CD4-positive, alpha-beta T cell (primary cell): ENCODE measurements at regions not wholly inside any gene's neighbourhood (a gene's known extent, or its start where the extent isn't known, plus 50 kb on each side); places are given as distances from the start of the nearest gene placed in this dataset.

ENCODE experiments used
- ATAC-seq: fragments of 200-7000 bp; cut with Tn5 transposase; one replicate; pipeline ENCODE4 v1.10.0; 2022; ENCODE audit warnings: mild to moderate bottlenecking; ENCODE audit not compliant: poor library complexity
- CTCF ChIA-PET: fragments of 350-600 bp; sonication (Branson Sonifier 250); formaldehyde crosslinking; loops from one replicate; lab custom pipeline; 2021; ENCODE audit warnings: antibody characterized with exemption, inconsistent platforms; lab: Charles Lee
- POLR2A ChIA-PET: fragments of 350-600 bp; sonication (Branson Sonifier 250); formaldehyde crosslinking; loops from one replicate; lab custom pipeline; 2021; ENCODE audit warnings: antibody characterized with exemption, inconsistent platforms; lab: Charles Lee
- DNase-seq, 14 experiments: peaks; one replicate each; pipeline ENCODE4 v3.0.0-alpha.2; 2013 to 2020; ENCODE audit warnings: mixed read lengths in 2 of 14
- H3K27ac ChIP-seq, 2 donors: one replicate each; pipeline versions ENCODE4 v1.5.1 to v1.7.0; 2013; ENCODE audit warnings: low read length in 2 of 2, low read depth in 1 of 2, mild to moderate bottlenecking in 1 of 2
- H3K27me3 ChIP-seq, 2 experiments: 1 replicate in 1 of 2; 2 replicates in 1 of 2; pipeline versions ENCODE4 v1.6.1 to v1.7.0; 2013; ENCODE audit warnings: low read length in 2 of 2, control low read depth in 1 of 2, mild to moderate bottlenecking in 1 of 2, moderate library complexity in 1 of 2; ENCODE audit not compliant: insufficient read depth in 2 of 2, control insufficient read depth in 1 of 2
- H3K36me3 ChIP-seq: one replicate; pipeline ENCODE4 v1.6.1; 2013; ENCODE audit warnings: low read length, control low read depth; ENCODE audit not compliant: insufficient read depth
- H3K4me1 ChIP-seq: one replicate; pipeline ENCODE4 v1.6.1; 2013; ENCODE audit warnings: low read length, control low read depth; ENCODE audit not compliant: insufficient read depth
- H3K4me3 ChIP-seq: one replicate; pipeline ENCODE4 v1.5.1; 2013; ENCODE audit warnings: mild to moderate bottlenecking, low read length, moderate library complexity
- H3K9me3 ChIP-seq, 2 experiments: 1 replicate in 1 of 2; 2 replicates in 1 of 2; pipeline versions ENCODE4 v1.6.1 to v1.7.0; 2013; ENCODE audit warnings: low read length in 2 of 2, mild to moderate bottlenecking in 2 of 2, control low read depth in 1 of 2, moderate library complexity in 1 of 2; ENCODE audit not compliant: control insufficient read depth in 1 of 2, insufficient read depth in 1 of 2
- H3K27ac Mint-ChIP-seq: one replicate; pipeline ENCODE4 v1.8.0; 2020; ENCODE audit warnings: mixed read lengths
- H3K27me3 Mint-ChIP-seq: one replicate; pipeline ENCODE4 v1.8.0; 2021; ENCODE audit warnings: mixed read lengths
- H3K36me3 Mint-ChIP-seq: one replicate; pipeline ENCODE4 v1.8.0; 2021; ENCODE audit warnings: low read depth, mixed read lengths
- H3K4me1 Mint-ChIP-seq: one replicate; pipeline ENCODE4 v1.8.0; 2021; ENCODE audit warnings: low read depth, mixed read lengths
- H3K4me3 Mint-ChIP-seq: one replicate; pipeline ENCODE4 v1.8.0; 2020; ENCODE audit warnings: mild to moderate bottlenecking, mixed read lengths
- H3K9me3 Mint-ChIP-seq: one replicate; pipeline ENCODE4 v1.8.0; 2020; ENCODE audit warnings: mixed read lengths
- CTCF ChIP-seq: fragments of 200-600 bp; IDR thresholded peaks from one replicate; pipeline ENCODE4 v1.8.0; 2022; ENCODE audit warnings: antibody characterized with exemption, mild to moderate bottlenecking
- intact Hi-C, 2 experiments: fragments of 100-400 bp; cut with DNase I in 1 of 2; cut with micrococcal nuclease in 1 of 2; formaldehyde crosslinking; loops; one replicate each; pipeline versions ENCODE4 v1.15.1 to v1.9.0; 2023 to 2025; cut with DNase I, micrococcal nuclease

DNA sequence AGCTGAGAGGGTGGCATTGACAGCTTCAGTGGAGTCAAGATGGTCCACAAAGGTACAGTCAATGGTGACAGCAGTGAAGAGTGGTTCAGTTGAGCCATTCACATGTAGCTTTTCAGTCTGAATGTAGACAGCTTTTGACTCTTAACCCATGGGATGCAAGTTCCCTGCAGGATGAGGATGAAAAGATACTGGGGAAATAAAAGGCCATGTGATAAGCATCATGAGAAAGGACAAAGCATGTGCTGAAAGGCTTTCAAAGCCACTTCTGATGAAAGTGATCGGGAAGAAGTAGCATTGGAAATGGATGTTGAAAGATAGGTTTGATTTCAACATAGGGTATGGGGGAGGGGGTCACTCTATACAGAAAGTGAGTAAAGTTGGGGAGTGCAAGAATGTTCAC, 182.9 kb downstream of the ETS1 start:
- Mint-ChIP-seq H3K4me3 (no peak overlapping the region), H3K27me3 (no peaks in the 10 kb centered on the region), H3K9me3 (no peaks in the 10 kb centered on the region), H3K4me1 (peaks cover 52% of the 10 kb centered on the region), H3K36me3 (no peaks in the 10 kb centered on the region), H3K27ac (no peak overlapping the region)
- no peak overlapping the region for H3K4me3 ChIP-seq
- ChIA-PET CTCF (interaction anchor here (1.1 kb wide), 1 partner anchor 14 kb away, joined by 3 read pairs; no protein-coding TSS in a partner anchor), POLR2A (no interaction called here)
- no peaks in the 10 kb centered on the region for H3K9me3 ChIP-seq
- H3K36me3 ChIP-seq = no peaks in the 10 kb centered on the region
- H3K27me3 ChIP-seq = no peaks in the 10 kb centered on the region
- DNase-seq (no peak), ATAC-seq (no peak)
- TF ChIP-seq CTCF = no peak
- peaks cover under 1% of the 10 kb centered on the region for H3K4me1 ChIP-seq
- H3K27ac ChIP-seq = no peak overlapping the region
- intact Hi-C loops = no loop called here

GRCh38 chr11:128400382-128401203, 186.8 kb downstream of the ETS1 start:
- Mint-ChIP-seq H3K27ac (no peak overlapping the region), H3K27me3 (no peaks in the 10 kb centered on the region), H3K4me1 (peaks cover 33% of the 10 kb centered on the region), H3K4me3 (no peak overlapping the region), H3K36me3 (no peaks in the 10 kb centered on the region), H3K9me3 (no peaks in the 10 kb centered on the region)
- TF ChIP-seq CTCF = no peak
- ChIA-PET CTCF (interaction anchor here (0.7 to 1.5 kb wide), 3 partner anchors 26 to 338 kb away, joined by 3 read pairs; no protein-coding TSS in a partner anchor), POLR2A (interaction anchor here (0.6 to 1.7 kb wide), 3 partner anchors 11 to 58 kb away, joined by 3 to 7 read pairs (median 3); no protein-coding TSS in a partner anchor)
- no peak overlapping the region for H3K27ac ChIP-seq
- peaks cover 4% of the 10 kb centered on the region for H3K4me1 ChIP-seq
- H3K27me3 ChIP-seq = no peaks in the 10 kb centered on the region
- H3K36me3 ChIP-seq = no peaks in the 10 kb centered on the region
- intact Hi-C loops = no loop called here
- DNase-seq = no peak
- no peak overlapping the region for H3K4me3 ChIP-seq
- no peak for ATAC-seq
- no peaks in the 10 kb centered on the region for H3K9me3 ChIP-seq

GRCh38 chr11:128399251-128400121, 187.9 kb downstream of the ETS1 start:
- no peak for ATAC-seq
- Mint-ChIP-seq H3K27ac (peak overlapping the region; percentile 21), H3K27me3 (no peaks in the 10 kb centered on the region), H3K4me1 (peaks cover 25% of the 10 kb centered on the region), H3K9me3 (no peaks in the 10 kb centered on the region), H3K36me3 (no peaks in the 10 kb centered on the region), H3K4me3 (no peak overlapping the region)
- no peak for TF ChIP-seq CTCF
- DNase-seq = peak in 1 of 14 experiments; percentile 18
- H3K4me3 ChIP-seq = no peak overlapping the region
- no peak overlapping the region for H3K27ac ChIP-seq
- no peaks in the 10 kb centered on the region for H3K27me3 ChIP-seq
- intact Hi-C loops = no loop called here
- POLR2A ChIA-PET = interaction anchor here (1.0 to 1.2 kb wide), 3 partner anchors 18 to 23 kb away, joined by 3 to 4 read pairs (median 3); no protein-coding TSS in a partner anchor
- CTCF ChIA-PET = interaction anchor here (1.0 to 1.5 kb wide), 3 partner anchors 24 to 109 kb away, joined by 3 read pairs; no protein-coding TSS in a partner anchor
- H3K9me3 ChIP-seq = no peaks in the 10 kb centered on the region
- H3K4me1 ChIP-seq = peaks cover 4% of the 10 kb centered on the region
- H3K36me3 ChIP-seq = no peaks in the 10 kb centered on the region
